GM21515 (cell line): ENCODE measurements at regions not wholly inside any gene's neighbourhood (a gene's known extent, or its start where the extent isn't known, plus 50 kb on each side); places are given as distances from the start of the nearest gene placed in this dataset.

Source experiments
- ATAC-seq: cut with Tn5 transposase; IDR thresholded peaks from one replicate; pipeline ENCODE4 v1.9.1; 2021; ENCODE audit not compliant: unreplicated experiment

DNA sequence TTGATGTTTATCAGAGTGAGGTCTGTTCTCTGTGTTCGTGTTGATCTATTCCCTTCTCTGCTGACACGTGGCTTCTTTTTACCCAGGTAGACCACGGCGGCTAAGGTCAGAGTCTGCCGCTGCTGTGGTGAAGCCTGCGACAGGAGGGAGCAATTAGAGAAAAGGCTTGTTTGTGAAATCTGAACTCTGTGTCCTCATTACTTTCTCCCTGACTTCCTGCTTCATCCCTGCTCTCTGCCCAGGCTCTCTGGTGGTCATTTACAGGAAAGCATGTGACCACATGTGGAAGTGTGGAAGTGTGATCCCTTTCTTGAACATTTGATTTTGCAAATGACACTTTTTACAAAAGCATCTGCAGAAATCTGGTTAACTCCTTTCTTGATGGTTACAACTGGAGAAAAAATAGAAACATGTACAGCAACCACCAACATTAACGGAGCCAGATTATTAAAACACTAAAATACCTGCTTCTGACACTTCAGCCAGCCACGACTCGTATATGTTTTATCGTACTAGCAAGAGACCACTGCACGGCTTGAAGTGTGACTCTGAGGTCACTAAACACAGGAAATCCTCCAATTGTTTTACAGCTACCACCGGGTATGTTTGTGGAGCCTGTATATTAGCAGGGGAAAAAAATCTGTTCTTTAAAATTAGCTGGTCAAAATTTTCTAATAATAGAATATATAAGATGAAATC is 388.6 kb upstream of the TMPO start:
- no peak for ATAC-seq

DNA sequence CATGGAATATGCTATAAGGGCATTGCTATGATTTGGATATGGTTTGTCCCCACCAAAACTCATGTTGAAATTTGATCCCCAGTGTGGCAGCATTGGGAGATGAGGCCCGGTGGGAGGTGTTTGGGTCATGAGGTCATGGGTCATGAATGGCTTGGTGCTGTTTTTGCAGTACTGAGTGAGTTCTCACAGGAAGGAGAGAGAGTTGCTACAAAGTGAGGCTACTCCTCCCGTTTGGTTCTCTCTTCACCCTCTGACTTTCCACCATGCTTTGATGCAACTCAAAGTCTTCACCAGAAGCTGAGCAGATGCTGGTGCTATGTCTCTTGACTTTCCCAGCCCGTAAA is 388.1 kb upstream of the TMPO start:
- ATAC-seq = no peak

DNA sequence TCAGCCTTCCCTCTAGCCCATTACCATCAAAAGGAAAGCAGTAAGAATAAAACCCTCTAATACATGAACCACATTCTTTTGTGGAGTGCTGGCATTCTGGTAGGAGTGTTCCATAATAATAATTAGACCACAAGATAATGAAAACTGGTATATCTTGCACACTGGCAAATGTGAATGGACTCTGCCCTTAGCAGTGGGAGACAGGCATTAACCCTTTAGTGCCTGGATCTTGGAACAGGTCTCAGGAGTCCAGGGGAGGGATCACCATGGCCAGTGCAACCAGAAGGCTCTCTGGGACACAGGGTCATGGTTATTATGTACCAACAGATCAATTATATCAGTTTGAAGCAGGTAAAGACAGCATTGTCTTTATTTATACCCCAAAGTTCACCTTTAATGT is 387.5 kb upstream of the TMPO start:
- ATAC-seq = no peak

DNA sequence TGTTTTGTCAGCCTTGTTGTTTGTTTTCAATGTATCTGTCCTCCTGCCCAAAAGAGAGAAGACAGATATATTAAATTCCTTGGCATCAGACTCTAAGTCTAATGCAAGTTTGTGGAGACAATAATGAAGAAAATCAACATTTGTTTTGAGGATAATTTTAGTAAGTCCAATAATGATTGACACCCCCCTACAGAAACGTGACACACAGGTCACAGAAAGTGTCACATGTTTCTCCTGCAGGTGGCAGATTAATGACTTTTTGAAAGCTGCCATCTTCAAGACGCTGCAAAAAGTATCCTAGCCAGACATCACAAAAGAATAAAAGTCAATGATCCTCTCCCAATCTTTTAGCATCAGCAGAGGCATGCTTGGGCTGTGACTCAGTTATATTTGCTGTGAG is 378.8 kb upstream of the TMPO start:
- no peak for ATAC-seq

DNA sequence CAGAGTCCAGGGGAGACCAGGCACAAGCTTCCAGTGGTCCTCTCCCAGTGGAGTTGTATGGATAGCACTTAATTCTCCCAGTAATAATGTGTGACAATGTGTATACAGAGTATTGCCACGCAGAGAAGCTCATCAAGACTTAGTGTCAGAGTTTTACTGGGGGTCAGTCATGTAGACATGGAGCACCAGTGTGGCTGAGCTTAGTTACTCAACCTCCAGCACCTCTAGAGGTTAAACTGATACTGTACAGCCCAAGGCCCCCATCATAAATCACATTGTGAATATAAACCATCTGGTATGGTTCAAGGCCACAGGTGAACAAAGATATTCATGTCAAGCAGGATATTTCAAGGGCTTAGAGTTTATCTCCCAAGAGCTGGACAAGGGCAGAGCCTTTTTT is 378.1 kb upstream of the TMPO start:
- no peak for ATAC-seq

DNA sequence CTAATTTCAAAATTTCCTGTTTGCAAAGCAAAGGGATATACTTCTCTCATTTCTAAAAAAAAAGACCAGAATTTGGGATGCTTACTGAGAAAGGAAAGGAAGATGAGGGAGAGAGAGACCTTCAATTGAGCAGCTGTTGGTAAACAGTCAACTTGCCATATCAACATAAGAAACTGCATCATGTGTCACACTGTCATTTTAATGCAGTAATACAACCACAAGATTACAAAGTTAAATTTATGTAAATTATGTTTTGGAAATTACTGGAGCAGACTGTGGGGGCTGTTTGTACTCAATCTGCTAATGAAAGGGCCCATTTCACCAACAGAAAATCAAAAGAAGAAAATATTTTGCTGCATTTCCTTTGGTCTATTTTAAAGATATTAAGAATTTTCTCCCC is 370.4 kb upstream of the TMPO start:
- ATAC-seq = no peak

DNA sequence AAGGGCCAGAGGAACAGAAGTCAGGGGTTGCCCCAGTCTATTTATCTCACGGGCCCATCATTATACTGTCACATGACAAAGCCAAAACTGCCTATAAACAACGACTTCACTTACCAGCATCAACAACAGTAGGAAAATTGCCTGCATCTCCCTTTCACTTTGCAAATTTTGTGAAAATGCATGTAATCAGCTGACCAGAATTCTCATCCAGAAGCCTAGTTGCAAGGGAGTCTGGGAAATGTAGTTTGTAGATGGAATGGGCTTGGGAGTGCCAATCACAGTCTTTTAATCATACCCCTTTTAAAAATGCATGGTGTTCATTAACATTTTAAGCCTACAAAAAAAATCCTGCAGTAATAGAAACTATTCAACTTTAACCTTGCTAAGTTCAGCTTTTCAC is 369.3 kb upstream of the TMPO start:
- no peak for ATAC-seq

DNA sequence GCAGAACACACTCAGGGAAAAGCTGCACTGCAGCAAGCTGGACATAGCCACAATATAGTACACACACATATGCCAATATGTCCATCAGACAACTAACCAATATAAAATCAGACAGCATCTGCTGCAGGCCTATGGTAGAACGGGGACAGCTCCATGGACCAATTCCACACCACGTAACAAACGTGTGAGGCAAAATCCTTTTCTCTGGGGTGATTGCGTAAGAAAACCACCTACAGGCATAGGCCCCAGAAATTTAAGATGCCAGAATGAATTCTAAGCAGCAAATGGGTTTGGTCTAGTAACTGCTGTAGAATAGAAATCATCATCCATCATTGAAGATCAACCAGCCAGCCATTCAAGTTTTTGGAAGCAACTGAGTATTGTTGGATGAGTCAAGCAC is 368.9 kb upstream of the TMPO start:
- ATAC-seq = no peak

DNA sequence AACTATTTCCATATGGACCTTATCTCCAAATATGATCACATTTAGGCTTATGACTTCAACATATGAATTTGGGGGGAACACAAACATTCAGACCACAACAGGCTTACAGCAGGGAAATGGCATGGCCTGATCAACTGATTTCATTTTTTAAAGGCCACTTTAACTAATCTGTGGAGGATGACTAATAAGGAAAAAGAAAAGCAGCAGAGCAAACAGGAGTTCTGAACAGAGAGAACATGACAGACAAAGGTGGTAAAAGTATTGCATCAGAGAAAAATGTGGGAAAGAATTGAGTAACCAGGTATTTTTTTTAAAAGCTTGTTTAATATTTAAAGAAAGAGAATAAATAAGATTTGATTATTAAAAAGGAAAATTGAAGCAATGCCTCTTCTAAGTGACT is 366.1 kb upstream of the TMPO start:
- ATAC-seq = no peak

DNA sequence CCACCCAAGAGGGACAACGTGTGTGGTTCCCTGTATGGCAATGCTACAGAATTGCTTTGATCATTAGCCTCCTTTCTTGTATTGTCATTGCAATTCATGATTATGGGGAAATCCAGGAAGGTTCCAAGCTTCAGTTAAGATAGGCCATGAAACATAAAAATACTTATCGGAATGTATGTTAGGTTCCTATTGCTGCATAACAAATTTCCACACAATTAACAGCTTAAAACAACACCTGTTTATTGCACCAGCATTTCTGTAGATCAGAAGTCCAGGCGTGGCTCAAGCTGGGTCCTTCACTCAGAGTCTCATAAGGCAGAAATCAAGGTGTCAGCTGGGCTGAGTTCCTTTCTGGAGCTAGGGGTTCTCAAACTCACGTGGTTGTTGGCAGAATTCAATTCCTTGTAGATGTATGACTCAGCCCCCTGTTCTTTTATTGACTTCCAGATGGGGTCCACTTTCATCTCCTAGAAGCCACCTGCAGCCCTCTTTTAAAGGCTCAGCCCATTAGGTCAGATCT is 365.6 kb upstream of the TMPO start:
- ATAC-seq = no peak

DNA sequence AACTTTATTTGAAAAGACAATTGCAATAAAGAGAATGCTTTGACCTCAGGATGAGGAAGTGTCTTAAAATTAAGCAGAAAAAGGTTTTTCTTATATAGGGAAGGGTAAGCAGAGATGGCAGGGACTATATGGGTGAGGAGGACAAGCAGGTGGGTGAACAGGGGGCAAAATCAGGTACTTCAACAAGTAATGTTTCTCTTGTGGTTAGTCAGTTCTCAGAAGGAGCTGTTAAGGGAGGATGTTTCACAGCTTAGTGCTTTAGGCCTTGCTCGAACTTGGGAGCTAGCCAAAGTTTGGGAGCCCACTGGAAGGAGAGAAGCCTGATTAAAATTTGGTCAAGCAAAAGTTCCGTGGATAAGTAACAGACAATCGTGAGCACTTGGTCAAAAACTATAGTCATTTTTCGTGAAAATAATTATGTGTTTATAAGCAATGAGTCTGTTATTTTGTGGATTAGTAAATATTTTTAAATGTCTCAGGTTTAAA is 364.2 kb upstream of the TMPO start:
- ATAC-seq = no peak

DNA sequence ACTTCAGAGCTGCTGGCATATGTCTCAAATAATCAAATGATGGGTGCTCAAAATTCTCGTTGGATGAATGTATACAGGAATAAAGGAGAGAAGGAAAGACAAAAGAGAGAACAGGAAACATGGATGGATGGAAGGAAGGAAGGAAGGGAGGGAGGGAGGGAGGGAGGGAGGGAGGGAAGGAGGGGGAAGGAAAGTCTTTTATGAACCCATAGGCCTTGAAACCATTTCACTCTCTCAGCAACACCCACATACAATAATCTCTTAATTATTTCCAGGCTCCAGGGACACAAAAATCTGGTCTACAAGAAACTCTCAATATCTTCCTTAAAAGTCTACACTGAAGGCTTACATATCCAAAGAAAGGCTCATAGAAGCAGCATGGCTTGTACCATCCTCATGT is 363.4 kb upstream of the TMPO start:
- no peak for ATAC-seq

DNA sequence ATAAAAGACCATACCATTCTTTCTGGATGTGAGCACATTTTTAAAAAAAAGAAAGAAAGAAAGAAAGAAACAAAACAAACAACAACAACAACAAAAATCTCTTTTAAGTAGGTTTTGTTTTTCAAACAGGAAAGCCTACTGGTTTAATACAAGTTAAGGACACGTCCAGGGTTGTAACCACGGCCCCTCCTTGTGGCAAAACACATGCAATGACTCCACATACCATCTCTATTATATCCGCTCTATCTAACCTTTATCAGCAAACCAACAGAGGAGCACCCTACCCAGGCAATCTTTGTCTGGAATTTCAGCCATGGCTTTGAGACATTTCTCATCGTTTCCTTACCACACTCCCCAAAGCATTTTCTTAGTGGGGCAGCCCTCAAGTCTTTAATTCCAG is 360.5 kb upstream of the TMPO start:
- ATAC-seq = no peak

DNA sequence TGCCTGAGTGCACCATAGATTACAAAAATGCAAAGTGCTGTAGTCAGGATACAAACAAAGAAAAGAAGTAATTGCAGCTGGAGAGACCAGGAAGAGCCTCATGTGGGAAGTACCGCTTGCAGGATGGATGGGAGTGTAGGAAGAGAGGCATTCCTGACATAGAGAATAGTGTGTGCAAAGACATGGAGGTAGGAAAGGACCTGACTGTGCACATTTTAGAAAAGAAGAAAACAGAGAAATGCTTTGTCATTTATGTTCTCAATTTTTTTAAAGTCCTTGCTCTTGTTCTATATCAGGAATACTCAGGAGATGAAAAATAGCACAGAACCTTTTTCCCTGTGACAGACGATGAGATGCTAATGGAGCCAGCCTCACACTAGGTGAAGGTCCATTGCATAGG is 358.7 kb upstream of the TMPO start:
- ATAC-seq = no peak

DNA sequence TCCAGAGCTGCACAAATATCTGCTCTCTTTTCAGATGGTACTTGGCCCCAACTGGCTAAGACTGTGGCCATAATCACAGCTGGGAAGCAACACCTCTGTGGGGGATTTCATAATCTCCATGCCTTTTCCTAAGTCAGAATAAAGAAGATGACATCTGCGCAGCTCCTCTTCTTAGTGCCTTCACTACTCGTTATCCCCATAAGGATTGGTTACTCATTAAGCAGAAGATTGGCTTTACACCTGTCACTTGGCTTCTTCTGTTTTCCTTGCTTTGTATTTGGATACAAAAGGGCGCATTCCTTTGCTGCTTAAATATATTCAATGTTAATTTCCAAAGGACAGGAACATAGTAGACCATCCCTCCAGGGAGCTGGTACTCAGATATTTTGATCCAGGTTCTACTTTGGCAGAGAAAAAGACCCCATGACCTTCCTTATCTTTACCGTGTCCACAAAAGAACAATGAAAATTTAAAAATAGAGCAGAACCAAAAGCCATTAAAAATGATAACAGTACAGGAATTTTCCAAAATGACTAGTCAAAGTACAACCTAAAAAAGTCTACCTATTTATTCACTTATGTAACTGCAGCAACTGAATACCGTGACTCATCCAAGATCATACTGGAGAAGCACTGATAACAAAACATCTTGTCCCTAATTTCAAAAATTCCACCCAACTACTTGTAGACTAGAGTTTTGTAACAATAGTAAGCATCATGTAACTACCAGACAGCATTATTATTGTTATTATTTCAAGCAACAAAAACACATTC is 352.3 kb upstream of the TMPO start:
- no peak for ATAC-seq

DNA sequence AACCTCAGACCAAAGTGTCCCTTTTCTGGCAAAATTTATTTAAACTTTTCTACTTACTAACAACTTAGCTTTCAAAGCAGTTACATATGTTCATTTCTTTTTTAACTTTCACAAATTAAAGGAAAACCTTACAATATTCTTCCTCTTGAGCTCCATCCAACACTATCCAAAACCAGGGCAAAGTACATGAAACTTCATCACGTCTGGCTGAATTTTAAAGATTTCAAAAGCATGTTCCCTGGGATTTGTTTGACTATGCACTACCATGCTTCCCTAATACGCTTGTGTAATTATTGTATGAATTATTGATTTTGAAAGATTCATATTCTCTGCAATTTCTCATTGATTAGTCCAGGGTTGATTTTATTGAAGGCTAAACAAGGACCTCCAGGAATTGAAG is 343.1 kb upstream of the TMPO start:
- no peak for ATAC-seq

DNA sequence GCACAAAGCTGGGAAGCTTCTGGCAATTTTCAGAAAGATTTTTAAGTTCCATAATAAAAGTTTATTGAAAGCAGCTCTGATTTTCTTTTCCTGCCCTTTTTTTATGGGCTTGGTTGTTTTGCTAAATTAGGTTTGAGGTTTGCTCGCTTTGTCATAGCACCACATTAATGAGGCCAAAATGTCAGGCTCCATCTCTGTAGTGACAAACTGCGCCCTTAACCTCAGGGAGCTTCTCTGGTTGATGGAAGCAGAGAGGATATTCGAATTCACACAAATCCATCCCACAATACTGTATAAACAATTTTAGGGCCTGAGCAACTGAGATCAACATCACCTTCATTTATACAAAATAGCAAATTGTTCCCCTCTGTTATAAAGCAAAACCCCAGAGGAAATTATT is 342.6 kb upstream of the TMPO start:
- no peak for ATAC-seq

DNA sequence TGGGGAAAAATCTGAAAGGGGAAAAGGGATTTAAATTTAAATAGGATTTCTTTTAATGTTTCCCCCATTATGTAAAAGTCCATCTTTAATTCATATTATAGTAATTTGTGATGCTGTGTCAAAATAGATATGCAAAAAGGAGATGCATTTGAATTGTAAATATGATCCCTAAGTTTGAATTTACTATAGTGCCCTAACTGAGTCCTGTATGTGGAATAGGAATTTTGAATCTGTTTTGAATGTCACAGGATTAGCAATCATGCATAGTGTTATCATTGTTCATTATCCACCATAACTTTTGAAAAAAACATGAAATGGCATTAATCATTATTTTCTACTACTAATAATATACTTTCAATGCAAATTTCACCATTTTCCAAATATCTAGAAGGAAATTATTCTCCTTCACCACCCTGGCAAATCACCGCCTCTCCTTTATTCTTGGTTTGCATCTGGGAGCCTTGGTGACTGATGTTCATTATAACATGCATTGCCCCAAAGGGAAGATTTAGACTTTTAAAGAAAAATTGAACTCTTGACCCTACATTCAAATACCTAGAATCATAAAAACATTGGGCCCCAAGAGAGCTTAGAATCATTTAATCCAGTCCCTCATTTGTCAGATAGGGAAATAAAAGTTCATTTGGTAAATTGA is 341.5 kb upstream of the TMPO start:
- no peak for ATAC-seq

DNA sequence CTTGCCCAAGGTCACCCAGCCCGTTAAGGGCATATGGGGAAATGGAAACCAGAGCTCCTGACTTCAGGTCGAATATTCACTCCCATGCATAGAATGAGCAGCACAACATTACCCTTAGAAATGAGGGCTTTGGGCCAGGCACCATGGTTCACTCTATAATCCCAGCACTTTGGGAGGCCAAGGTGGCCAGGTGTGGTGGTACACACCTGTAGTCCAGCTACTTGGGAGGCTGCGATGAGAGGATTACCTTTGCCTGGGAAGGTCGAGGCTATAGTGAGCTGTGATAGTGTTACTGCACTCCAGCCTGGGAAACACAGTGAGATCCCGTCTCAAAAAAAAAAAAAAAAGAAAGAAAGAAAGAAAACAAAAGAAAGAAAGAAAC is 341.0 kb upstream of the TMPO start:
- ATAC-seq = no peak

DNA sequence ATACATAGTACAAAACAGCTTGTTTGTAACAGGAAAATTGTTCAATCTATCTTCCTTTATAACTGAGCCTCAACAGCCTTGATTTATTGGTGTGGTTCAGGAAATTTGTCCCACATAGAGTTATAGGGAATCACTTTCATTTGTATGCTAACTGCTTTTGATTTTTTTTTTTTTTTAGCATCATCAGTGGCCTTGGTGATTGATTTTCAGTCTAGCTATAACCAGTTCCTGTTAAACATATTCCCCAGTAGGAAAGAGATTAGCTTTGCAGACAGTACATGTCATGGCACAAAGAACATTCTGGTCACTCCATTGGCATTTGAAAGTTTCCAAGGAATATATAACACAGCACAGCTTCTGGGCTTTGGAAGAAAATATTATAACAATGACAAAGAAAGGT is 337.3 kb upstream of the TMPO start:
- no peak for ATAC-seq

DNA sequence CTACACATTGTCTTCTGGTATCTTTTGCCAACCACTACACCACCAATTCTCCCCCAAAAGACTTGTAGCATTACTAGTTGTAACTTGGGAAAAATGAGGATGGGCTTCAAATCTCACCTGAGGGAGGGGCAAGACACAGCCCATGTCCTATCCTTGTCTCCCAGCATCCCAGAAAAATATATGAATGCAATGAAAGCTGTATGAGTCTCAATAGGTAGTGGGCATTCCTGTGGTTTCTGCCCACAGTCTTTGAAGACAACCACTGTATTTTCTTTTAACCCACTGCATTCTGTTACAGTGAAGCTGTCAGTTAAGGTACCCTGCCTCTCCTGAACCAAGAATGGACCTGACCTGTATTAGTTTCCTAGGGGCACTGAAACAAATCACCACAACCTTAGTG is 336.2 kb upstream of the TMPO start:
- no peak for ATAC-seq

DNA sequence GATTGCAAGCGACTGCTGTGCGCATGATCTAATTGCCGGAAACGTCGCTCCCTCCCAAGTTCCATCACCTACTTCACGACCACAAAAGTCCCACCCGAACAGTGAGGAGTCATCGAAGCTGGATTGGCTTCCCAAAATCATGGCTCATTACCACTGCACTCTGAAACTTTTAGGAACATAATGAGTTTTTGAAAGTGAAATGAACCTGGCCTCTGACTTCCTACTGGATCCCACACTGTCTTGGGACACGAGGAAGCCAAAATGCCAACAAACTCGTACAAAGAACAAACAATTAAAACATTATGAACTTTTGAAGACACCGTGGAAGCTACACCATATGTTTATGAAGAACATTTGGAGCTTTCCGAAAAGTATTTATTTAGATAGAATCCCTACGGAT is 334.8 kb upstream of the TMPO start:
- ATAC-seq = no peak
